HG02571 (cell line): ENCODE measurements at regions not wholly inside any gene's neighbourhood (a gene's known extent, or its start where the extent isn't known, plus 50 kb on each side); places are given as distances from the start of the nearest gene placed in this dataset.

Experiments
- ATAC-seq: cut with Tn5 transposase; IDR thresholded peaks from one replicate; pipeline ENCODE4 v1.9.1; 2021; ENCODE audit warnings: mild to moderate bottlenecking, moderate library complexity; ENCODE audit not compliant: unreplicated experiment

- no peak for ATAC-seq
Observed at GRCh38 chr6:11332463-11332862, 100.0 kb upstream of the NEDD9 start.

GRCh38 chr6:11331111-11331510 is 98.6 kb upstream of the NEDD9 start:
- ATAC-seq = no peak

- no peak for ATAC-seq
Observed at GRCh38 chr6:11330413-11330760, 97.9 kb upstream of the NEDD9 start.

DNA sequence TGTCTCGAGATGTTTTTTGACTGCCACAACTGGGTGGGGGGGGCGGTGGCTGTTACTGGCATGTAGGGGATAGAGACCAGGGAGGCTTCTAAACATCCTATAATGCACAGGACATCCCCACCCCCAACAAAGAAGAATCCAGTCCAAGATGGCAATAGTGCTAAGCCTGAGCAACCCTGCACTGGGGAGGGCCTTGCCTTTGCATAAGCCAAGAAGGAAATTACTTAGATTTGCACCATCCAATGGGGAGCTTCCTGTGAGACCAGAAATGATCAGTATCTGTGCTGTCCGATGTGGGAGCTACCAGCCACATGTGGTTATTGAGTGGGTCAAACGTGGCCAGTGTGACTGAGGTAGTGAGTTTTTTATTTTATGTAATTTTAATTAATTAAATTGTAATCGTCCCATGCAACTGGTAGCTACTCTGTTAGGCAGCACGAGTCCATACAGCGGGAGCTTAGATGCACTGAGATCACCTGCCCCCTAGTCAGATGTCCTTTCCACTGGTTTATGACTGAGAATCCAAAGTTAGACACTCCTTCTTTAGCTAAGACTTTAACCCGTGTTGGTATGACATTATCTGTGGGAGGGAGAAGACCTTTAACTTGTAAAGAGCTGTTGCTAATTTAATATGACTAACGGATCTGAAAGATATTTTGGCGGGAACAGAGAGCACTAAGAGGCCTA is 97.4 kb upstream of the NEDD9 start:
- no peak for ATAC-seq

- ATAC-seq = no peak
Observed at GRCh38 chr6:11328613-11329247, 96.3 kb upstream of the NEDD9 start.

GRCh38 chr6:11327961-11328360 is 95.5 kb upstream of the NEDD9 start:
- ATAC-seq = no peak

DNA sequence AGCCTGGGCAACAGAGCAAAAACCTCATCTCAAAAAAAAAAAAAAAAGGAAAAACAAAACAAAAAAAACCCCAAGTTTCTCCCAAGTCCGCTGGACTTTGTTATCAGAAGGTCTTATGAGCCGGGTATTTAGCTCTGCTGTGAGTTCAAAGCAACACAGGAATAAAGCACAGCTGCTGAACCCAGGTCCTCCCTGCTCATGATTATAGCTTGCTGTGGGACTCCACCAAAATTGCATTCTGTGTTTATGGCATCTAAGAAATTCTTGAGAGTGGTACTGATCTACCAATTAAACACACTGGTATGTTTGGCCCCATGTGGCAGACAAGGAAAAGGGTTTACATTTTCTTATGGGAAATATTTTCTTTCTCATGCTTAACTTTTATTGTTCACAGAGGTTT is 93.6 kb upstream of the NEDD9 start:
- ATAC-seq = no peak

DNA sequence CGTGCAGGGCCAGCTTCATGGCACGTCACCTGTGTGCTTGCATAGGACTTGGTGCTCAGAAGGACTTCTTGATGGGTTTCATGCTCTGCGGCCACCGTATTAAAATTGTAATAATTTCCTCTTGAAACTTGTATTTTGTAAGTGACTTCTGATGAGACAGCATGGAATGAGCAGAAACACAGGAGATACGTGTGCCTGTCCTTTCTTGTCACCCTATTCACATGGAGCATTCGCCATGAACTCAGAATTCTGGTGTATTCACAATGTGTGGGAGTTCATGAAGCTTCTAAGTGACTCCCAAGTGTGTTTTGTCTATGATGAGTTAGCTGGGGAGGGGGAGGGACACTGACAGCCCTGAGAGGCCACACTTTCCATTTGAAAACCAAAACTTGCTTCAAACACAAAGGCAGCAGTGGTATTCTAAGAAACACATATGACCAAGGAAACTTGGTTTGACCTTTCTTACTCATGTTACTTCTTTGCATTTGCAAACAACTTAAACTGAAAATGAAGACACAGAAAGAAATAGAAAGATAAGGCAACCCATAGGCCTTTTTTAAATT is 92.1 kb upstream of the NEDD9 start:
- peak; percentile 85 for ATAC-seq

GRCh38 chr6:11323666-11324452 is 91.4 kb upstream of the NEDD9 start:
- no peak for ATAC-seq

DNA sequence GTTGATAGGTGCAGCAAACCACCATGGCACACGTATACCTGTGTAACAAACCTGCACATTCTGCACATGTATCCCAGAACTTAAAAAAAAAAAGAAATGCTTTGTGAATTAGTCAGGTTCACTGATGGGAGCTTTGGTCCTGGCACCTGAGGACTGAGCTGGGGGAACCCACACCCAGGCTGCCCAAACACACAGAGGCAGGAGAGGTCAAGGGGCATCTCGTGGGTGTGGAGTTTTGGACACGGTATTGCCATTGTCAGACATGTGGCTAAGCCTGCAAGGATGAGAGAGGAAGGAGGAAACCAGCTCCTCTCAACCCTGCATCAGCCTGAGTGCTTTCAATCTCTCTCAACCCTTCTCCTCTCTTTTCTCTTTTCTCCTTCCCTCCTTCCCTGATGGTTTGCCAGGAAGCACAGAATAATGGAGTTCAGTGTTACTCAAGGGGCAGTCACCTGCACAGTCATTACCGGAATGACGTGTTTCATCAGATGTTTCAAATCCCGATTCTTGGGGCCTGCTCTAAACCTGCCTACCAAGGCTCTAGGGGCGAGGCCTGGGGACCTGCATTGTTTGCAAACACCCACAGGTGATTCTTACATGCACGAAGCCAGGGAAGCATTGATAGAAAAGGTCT is 89.9 kb upstream of the NEDD9 start:
- no peak for ATAC-seq

- ATAC-seq = no peak
Observed at GRCh38 chr6:11320914-11321597, 88.6 kb upstream of the NEDD9 start.

- no peak for ATAC-seq
Observed at GRCh38 chr6:11318835-11319813, 86.7 kb upstream of the NEDD9 start.

GRCh38 chr6:11317885-11318771 is 85.7 kb upstream of the NEDD9 start:
- ATAC-seq = peak; percentile 59

DNA sequence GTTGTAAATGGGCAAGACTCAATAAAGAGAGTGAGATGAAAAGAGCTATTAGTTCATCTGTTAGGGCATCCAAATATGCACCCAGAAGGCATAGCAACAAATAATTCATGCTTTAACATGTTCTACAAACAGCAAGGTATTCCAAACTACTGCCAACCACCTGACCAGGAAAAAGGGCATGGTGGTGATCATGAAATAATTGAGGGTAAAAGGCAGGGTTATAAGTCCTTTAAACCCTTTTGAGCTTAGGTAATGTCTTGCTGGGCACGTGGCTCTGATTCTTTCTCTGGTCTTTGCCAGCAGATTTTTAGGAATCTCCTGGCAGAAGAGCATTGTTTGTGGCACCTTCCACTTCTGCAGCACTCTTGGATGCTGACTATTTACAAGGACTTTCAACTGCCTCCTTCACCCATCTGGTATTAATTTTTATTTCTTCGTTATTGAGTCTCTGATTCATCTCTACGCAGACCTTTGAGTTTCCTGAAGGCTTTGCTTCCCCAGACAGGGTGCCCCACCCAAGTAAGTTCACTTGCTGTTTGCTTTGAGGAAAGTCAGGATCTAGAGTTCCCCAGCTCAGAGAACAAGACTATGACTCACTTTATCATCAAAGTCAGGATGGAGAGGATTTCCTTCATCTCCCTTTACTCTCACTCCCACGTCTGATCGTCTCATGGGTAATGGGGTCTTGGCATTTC is 83.4 kb upstream of the NEDD9 start:
- ATAC-seq = no peak

DNA sequence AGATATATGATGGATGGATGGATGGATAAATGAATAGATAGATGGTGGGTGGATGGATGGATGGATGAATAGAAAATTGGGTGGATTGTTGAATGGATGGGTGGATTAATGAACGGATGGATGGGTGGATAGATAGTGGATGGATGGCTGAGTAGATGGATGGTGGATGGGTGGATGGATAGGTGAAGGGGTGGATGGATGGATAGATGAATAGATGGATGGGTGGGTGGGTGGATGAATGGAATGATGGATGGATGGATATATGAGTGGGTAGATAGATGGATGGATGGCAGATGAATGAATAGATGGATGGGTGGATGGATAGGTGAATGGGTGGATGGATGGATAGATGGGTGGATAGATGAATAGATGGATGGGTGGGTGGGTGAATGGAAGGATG is 80.7 kb upstream of the NEDD9 start:
- ATAC-seq = no peak

- ATAC-seq = no peak
Observed at GRCh38 chr6:11311970-11312369, 79.5 kb upstream of the NEDD9 start.

GRCh38 chr6:11309947-11310665 is 77.6 kb upstream of the NEDD9 start:
- no peak for ATAC-seq
